ENCODE measurements at regions not wholly inside any gene's neighbourhood (a gene's known extent, or its start where the extent isn't known, plus 50 kb on each side); places are given as distances from the start of the nearest gene placed in this dataset.

GRCh38 chr1:187648091-187648490, 819.3 kb downstream of the PLA2G4A start:
- H3K4me2 ChIP-seq (ENCODE audit: low read length) = no peak overlapping the region
- H2AFZ ChIP-seq (ENCODE audit: low read depth, low read length) = no peak overlapping the region
- H3K9ac ChIP-seq (ENCODE audit: low read length) = no peak overlapping the region
- no peaks in the 10 kb centered on the region for H3K9me2 ChIP-seq (ENCODE audit: insufficient read depth, low read length)
- H3K27me3 ChIP-seq (ENCODE audit: insufficient read depth, low read depth, low read length) = no peaks in the 10 kb centered on the region
- no peaks in the 10 kb centered on the region for H4K20me1 ChIP-seq (ENCODE audit: insufficient read depth)
- H3K4me3 ChIP-seq (ENCODE audit: low read length) = no peak overlapping the region
- no peak overlapping the region for H3K27ac ChIP-seq (ENCODE audit: low read length)
- no peaks in the 10 kb centered on the region for H3K79me2 ChIP-seq (replicated peaks; ENCODE audit: insufficient read depth, low read length)
- TF ChIP-seq TAF1 (IDR thresholded peaks at IDR 0.05; ENCODE audit: low read depth) (no peak), EZH2 (IDR thresholded peaks at IDR 0.05; ENCODE audit: borderline replicate concordance, insufficient read depth, low read length, poor library complexity, severe bottlenecking) (no peak), POLR2AphosphoS5 (IDR thresholded peaks at IDR 0.05) (no peak), MXI1 (conservative IDR thresholded peaks at IDR 0.05; ENCODE audit: poor library complexity, severe bottlenecking) (no peak), SMC3 (conservative IDR thresholded peaks at IDR 0.05; ENCODE audit: poor library complexity) (no peak), REST (IDR thresholded peaks at IDR 0.05; ENCODE audit: borderline replicate concordance) (no peak), RAD21 (conservative IDR thresholded peaks at IDR 0.05) (no peak), EP300 (conservative IDR thresholded peaks at IDR 0.05; ENCODE audit: poor library complexity, severe bottlenecking) (no peak), CTCF (IDR thresholded peaks at IDR 0.05; ENCODE audit: poor library complexity, severe bottlenecking) (no peak)
- H3F3A ChIP-seq (ENCODE audit: insufficient read depth, low read length, poor library complexity, severe bottlenecking) = no peaks in the 10 kb centered on the region
- no peaks in the 10 kb centered on the region for H3K9me3 ChIP-seq (ENCODE audit: low read length)
- no peaks in the 10 kb centered on the region for H3K36me3 ChIP-seq (ENCODE audit: insufficient read depth, low read length)

GRCh38 chr1:187654635-187655034, 825.9 kb downstream of the PLA2G4A start:
- Histone ChIP-seq H3K9me3 (ENCODE audit: low read length) (no peaks in the 10 kb centered on the region), H3K4me3 (ENCODE audit: low read length) (no peak overlapping the region), H3K9me2 (ENCODE audit: insufficient read depth, low read length) (no peaks in the 10 kb centered on the region), H3K4me2 (ENCODE audit: low read length) (no peak overlapping the region), H2AFZ (ENCODE audit: low read depth, low read length) (no peak overlapping the region), H3K79me2 (replicated peaks; ENCODE audit: insufficient read depth, low read length) (no peaks in the 10 kb centered on the region), H3K27me3 (ENCODE audit: insufficient read depth, low read depth, low read length) (no peaks in the 10 kb centered on the region), H3K36me3 (ENCODE audit: insufficient read depth, low read length) (no peaks in the 10 kb centered on the region), H4K20me1 (ENCODE audit: insufficient read depth) (no peaks in the 10 kb centered on the region), H3K9ac (ENCODE audit: low read length) (no peak overlapping the region), H3F3A (ENCODE audit: insufficient read depth, low read length, poor library complexity, severe bottlenecking) (no peaks in the 10 kb centered on the region), H3K27ac (ENCODE audit: low read length) (no peak overlapping the region)
- TF ChIP-seq MXI1 (conservative IDR thresholded peaks at IDR 0.05; ENCODE audit: poor library complexity, severe bottlenecking) = no peak

- TF ChIP-seq EP300 (conservative IDR thresholded peaks at IDR 0.05; ENCODE audit: poor library complexity, severe bottlenecking) (no peak), EZH2 (IDR thresholded peaks at IDR 0.05; ENCODE audit: borderline replicate concordance, insufficient read depth, low read length, poor library complexity, severe bottlenecking) (no peak), POLR2AphosphoS5 (IDR thresholded peaks at IDR 0.05) (no peak), SMC3 (conservative IDR thresholded peaks at IDR 0.05; ENCODE audit: poor library complexity) (no peak), RAD21 (conservative IDR thresholded peaks at IDR 0.05) (no peak), TAF1 (IDR thresholded peaks at IDR 0.05; ENCODE audit: low read depth) (no peak), REST (IDR thresholded peaks at IDR 0.05; ENCODE audit: borderline replicate concordance) (no peak), CTCF (IDR thresholded peaks at IDR 0.05; ENCODE audit: poor library complexity, severe bottlenecking) (no peak), MXI1 (conservative IDR thresholded peaks at IDR 0.05; ENCODE audit: poor library complexity, severe bottlenecking) (no peak)
- H3K9ac ChIP-seq (ENCODE audit: low read length) = no peak overlapping the region
- H3K27ac ChIP-seq (ENCODE audit: low read length) = no peak overlapping the region
- H3K9me2 ChIP-seq (ENCODE audit: insufficient read depth, low read length) = no peaks in the 10 kb centered on the region
- H3K27me3 ChIP-seq (ENCODE audit: insufficient read depth, low read depth, low read length) = no peaks in the 10 kb centered on the region
- H3K79me2 ChIP-seq (replicated peaks; ENCODE audit: insufficient read depth, low read length) = no peaks in the 10 kb centered on the region
- H4K20me1 ChIP-seq (ENCODE audit: insufficient read depth) = no peaks in the 10 kb centered on the region
- H3K4me3 ChIP-seq (ENCODE audit: low read length) = no peak overlapping the region
- H3K4me2 ChIP-seq (ENCODE audit: low read length) = no peak overlapping the region
- H2AFZ ChIP-seq (ENCODE audit: low read depth, low read length) = no peak overlapping the region
- H3K36me3 ChIP-seq (ENCODE audit: insufficient read depth, low read length) = no peaks in the 10 kb centered on the region
- H3F3A ChIP-seq (ENCODE audit: insufficient read depth, low read length, poor library complexity, severe bottlenecking) = no peaks in the 10 kb centered on the region
- H3K9me3 ChIP-seq (ENCODE audit: low read length) = no peaks in the 10 kb centered on the region
Measured at GRCh38 chr1:187655104-187655503, 826.4 kb downstream of the PLA2G4A start.
